B cell (primary cell): ENCODE measurements at regions not wholly inside any gene's neighbourhood (a gene's known extent, or its start where the extent isn't known, plus 50 kb on each side); places are given as distances from the start of the nearest gene placed in this dataset.

Experiments
- ATAC-seq: fragments of 200-7000 bp; cut with Tn5 transposase; one replicate; pipeline ENCODE4 v1.10.0; 2021; ENCODE audit warnings: low read depth, mild to moderate bottlenecking, moderate number of reproducible peaks, moderate library complexity
- CTCF ChIA-PET: fragments of 350-600 bp; sonication (Branson Sonifier 250); formaldehyde crosslinking; loops from one replicate; lab custom pipeline; 2021; ENCODE audit warnings: antibody characterized with exemption, inconsistent platforms; lab: Charles Lee
- POLR2A ChIA-PET: fragments of 350-600 bp; sonication (Branson Sonifier 250); formaldehyde crosslinking; loops from one replicate; lab custom pipeline; 2021; ENCODE audit warnings: antibody characterized with exemption; lab: Charles Lee
- DNase-seq: peaks from one replicate; pipeline ENCODE4 v3.0.0; 2013
- H2AFZ ChIP-seq: 2 replicates; pipeline ENCODE4 v1.6.1; 2012; ENCODE audit warnings: mild to moderate bottlenecking, low read depth, low read length; ENCODE audit not compliant: insufficient read depth, poor library complexity, severe bottlenecking
- H3K27ac ChIP-seq, 2 donors: 1 replicate in 1 of 2; 2 replicates in 1 of 2; pipeline ENCODE4 v1.5.1; 2012 to 2013; ENCODE audit warnings: low read length in 2 of 2, mild to moderate bottlenecking in 2 of 2, moderate library complexity in 1 of 2
- H3K27me3 ChIP-seq, 4 experiments: fragments of 200-600 bp in 1 of 4; sonication (generic) in 1 of 4; replicated peaks in 1 of 4; 1 replicate in 2 of 4; 2 replicates in 2 of 4; pipeline versions ENCODE4 v1.6.1 to v1.7.0; 2013 to 2016; ENCODE audit warnings: low read length in 3 of 4, mild to moderate bottlenecking in 2 of 4, mixed read lengths in 1 of 4, moderate library complexity in 1 of 4; ENCODE audit not compliant: insufficient read depth in 4 of 4, control insufficient read depth in 3 of 4; ENCODE audit errors: control extremely low read depth in 1 of 4
- H3K36me3 ChIP-seq, 2 experiments: replicated peaks in 1 of 2; 1 replicate in 1 of 2; 2 replicates in 1 of 2; pipeline versions ENCODE4 v1.6.1 to v1.7.1; 2013; ENCODE audit warnings: low read length in 1 of 2; ENCODE audit not compliant: insufficient read depth in 2 of 2, control insufficient read depth in 1 of 2; ENCODE audit errors: control extremely low read depth in 1 of 2, extremely low read depth in 1 of 2
- H3K4me1 ChIP-seq, 2 donors: fragments of 200-600 bp in 1 of 2; sonication (generic) in 1 of 2; 1 replicate in 1 of 2; 2 replicates in 1 of 2; pipeline versions ENCODE4 v1.5.1 to v1.6.1; 2013 to 2017; ENCODE audit warnings: low read length in 2 of 2; ENCODE audit not compliant: control insufficient read depth in 2 of 2, insufficient read depth in 2 of 2
- H3K4me2 ChIP-seq: replicated peaks from 2 replicates; pipeline ENCODE3; 2012; ENCODE audit warnings: mild to moderate bottlenecking, low read depth, low read length; ENCODE audit not compliant: poor library complexity, severe bottlenecking
- H3K4me3 ChIP-seq, 5 experiments: fragments of 200-600 bp in 1 of 5; sonication (generic) in 1 of 5; 1 replicate in 3 of 5; 2 replicates in 2 of 5; pipeline versions ENCODE4 v1.5.1 to v1.7.0; 2011 to 2016; ENCODE audit warnings: low read length in 4 of 5, mild to moderate bottlenecking in 4 of 5, low read depth in 2 of 5, control low read depth in 1 of 5, moderate library complexity in 1 of 5; ENCODE audit not compliant: insufficient read depth in 1 of 5; ENCODE audit errors: control extremely low read depth in 1 of 5, extremely low read depth in 1 of 5
- H3K79me2 ChIP-seq: fragments of 200-600 bp; sonication (generic); one replicate; pipeline ENCODE4 v1.6.0; 2016; ENCODE audit warnings: low read length; ENCODE audit not compliant: control insufficient read depth, insufficient read depth
- H3K9ac ChIP-seq: fragments of 200-600 bp; sonication (generic); 2 replicates; pipeline ENCODE4 v1.6.1; 2017; ENCODE audit warnings: mild to moderate bottlenecking, low read length, moderate library complexity
- H3K9me3 ChIP-seq, 3 donors: one replicate each; pipeline versions ENCODE4 v1.6.1 to v1.7.1; 2013; ENCODE audit warnings: low read length in 2 of 3; ENCODE audit not compliant: control insufficient read depth in 2 of 3, insufficient read depth in 1 of 3; ENCODE audit errors: control extremely low read depth in 1 of 3
- H4K20me1 ChIP-seq: 2 replicates; pipeline ENCODE4 v1.6.0; 2012; ENCODE audit warnings: mild to moderate bottlenecking, low read length; ENCODE audit not compliant: insufficient read depth, control insufficient read depth, poor library complexity, severe bottlenecking
- H3K27ac Mint-ChIP-seq: one replicate; pipeline ENCODE4 v1.8.0; 2021; ENCODE audit warnings: mixed read lengths
- H3K27me3 Mint-ChIP-seq: one replicate; pipeline ENCODE4 v1.8.0; 2021; ENCODE audit warnings: mixed read lengths
- H3K4me1 Mint-ChIP-seq: one replicate; pipeline ENCODE4 v1.8.0; 2021; ENCODE audit warnings: mixed read lengths
- H3K4me3 Mint-ChIP-seq: one replicate; pipeline ENCODE4 v1.8.0; 2021; ENCODE audit warnings: mixed read lengths
- H3K9me3 Mint-ChIP-seq: one replicate; pipeline ENCODE4 v1.8.0; 2022; ENCODE audit warnings: mixed read lengths; ENCODE audit not compliant: insufficient read depth
- EZH2 ChIP-seq: IDR thresholded peaks from 2 replicates; pipeline ENCODE4 v1.6.1; 2012; ENCODE audit warnings: borderline replicate concordance, low read depth, mild to moderate bottlenecking, moderate library complexity, low read length; ENCODE audit not compliant: insufficient read depth, poor library complexity, severe bottlenecking
- WGBS: methylation state at CpG from one replicate; pipeline ENCODE4 v1.1.5; 2013; ENCODE audit warnings: missing lambda C conversion rate; ENCODE audit not compliant: insufficient coverage; 5-methylcytosine and 5-hydroxymethylcytosine counted together
- intact Hi-C: fragments of 100-400 bp; cut with micrococcal nuclease; formaldehyde crosslinking; loops from one replicate; pipeline ENCODE4 v1.10.0; 2022
- TF ChIP-seq, protein P1 (sequence below): fragments of 200-600 bp; IDR thresholded peaks from one replicate; pipeline ENCODE4 v1.8.0; 2022; ENCODE audit warnings: antibody characterized with exemption, mild to moderate bottlenecking

DNA sequence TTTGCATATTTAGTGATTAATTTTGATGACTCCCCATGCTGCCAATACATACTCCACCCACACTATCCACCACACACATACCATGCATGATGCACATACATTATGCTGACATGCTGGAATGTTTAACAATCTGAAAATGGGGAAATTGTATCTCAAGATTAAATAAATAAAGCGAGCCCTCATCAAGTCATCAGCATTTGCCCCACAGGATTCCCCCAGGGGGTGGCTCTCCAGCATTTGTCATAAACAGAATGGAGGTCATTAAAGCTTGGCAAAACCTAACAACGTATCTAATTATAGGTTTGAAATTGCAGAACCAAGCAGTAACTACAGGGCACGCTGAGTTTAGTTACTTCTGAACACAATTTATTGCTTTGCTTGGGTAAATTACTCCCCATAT lies 141.2 kb upstream of the TACR1 start:
- ATAC-seq (no peak), DNase-seq (no peak)
- no peaks in the 10 kb centered on the region for H3K9me3 Mint-ChIP-seq
- Histone ChIP-seq H3K4me1 (no peaks in the 10 kb centered on the region), H3K4me2 (no peak overlapping the region), H2AFZ (no peak overlapping the region), H3K79me2 (no peaks in the 10 kb centered on the region), H3K27ac (no peak overlapping the region), H3K4me3 (no peak overlapping the region), H4K20me1 (no peaks in the 10 kb centered on the region), H3K9ac (no peak overlapping the region), H3K27me3 (no peaks in the 10 kb centered on the region), H3K9me3 (no peaks in the 10 kb centered on the region), H3K36me3 (no peaks in the 10 kb centered on the region)
- no peak overlapping the region for H3K27ac Mint-ChIP-seq
- CTCF ChIA-PET: no interaction called here
- 60% methylated on average over 1 of the region's 3 CpGs for WGBS
- no peak overlapping the region for H3K4me3 Mint-ChIP-seq
- POLR2A ChIA-PET: no interaction called here
- no peaks in the 10 kb centered on the region for H3K27me3 Mint-ChIP-seq
- intact Hi-C loops: no loop called here
- peaks cover 19% of the 10 kb centered on the region for H3K4me1 Mint-ChIP-seq
- no peak for TF ChIP-seq EZH2
- TF ChIP-seq, protein P1, sequence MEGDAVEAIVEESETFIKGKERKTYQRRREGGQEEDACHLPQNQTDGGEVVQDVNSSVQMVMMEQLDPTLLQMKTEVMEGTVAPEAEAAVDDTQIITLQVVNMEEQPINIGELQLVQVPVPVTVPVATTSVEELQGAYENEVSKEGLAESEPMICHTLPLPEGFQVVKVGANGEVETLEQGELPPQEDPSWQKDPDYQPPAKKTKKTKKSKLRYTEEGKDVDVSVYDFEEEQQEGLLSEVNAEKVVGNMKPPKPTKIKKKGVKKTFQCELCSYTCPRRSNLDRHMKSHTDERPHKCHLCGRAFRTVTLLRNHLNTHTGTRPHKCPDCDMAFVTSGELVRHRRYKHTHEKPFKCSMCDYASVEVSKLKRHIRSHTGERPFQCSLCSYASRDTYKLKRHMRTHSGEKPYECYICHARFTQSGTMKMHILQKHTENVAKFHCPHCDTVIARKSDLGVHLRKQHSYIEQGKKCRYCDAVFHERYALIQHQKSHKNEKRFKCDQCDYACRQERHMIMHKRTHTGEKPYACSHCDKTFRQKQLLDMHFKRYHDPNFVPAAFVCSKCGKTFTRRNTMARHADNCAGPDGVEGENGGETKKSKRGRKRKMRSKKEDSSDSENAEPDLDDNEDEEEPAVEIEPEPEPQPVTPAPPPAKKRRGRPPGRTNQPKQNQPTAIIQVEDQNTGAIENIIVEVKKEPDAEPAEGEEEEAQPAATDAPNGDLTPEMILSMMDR: no peak

DNA sequence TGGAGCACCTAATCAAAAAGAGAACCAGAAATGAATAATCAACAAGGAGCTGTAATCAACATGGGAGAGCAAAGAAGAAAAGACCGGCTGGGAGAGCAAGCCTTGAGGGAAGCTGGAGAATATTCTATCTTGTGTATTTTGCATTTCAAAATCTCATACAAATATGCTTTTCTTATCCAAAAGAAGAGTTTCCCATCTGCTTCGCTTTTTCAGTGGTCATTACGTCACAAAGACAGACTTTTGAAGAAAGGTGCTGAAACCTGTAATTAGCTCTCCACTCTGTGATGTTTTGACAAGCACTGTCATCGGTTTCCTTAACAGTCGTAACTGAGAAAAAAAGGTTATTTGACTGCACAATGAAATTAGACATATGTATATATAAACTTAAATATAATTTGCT lies 139.1 kb upstream of the TACR1 start:
- H3K9me3 Mint-ChIP-seq: no peaks in the 10 kb centered on the region
- H3K4me1 Mint-ChIP-seq: peaks cover 15% of the 10 kb centered on the region
- CTCF ChIA-PET: no interaction called here

More for the DNA sequence above, 139.1 kb upstream of the TACR1 start:
- no peak for ATAC-seq
- H3K36me3 ChIP-seq: no peaks in the 10 kb centered on the region
- H3K27ac Mint-ChIP-seq: no peak overlapping the region
- no peaks in the 10 kb centered on the region for H3K27me3 Mint-ChIP-seq
- no peaks in the 10 kb centered on the region for H3K4me1 ChIP-seq
- H3K4me3 Mint-ChIP-seq: no peak overlapping the region
- no peaks in the 10 kb centered on the region for H3K79me2 ChIP-seq
- DNase-seq: no peak
- H3K4me2 ChIP-seq: no peak overlapping the region
- no peaks in the 10 kb centered on the region for H3K27me3 ChIP-seq
- H3K4me3 ChIP-seq: no peak overlapping the region
- TF ChIP-seq EZH2: no peak
- TF ChIP-seq, protein P1: no peak
- no peaks in the 10 kb centered on the region for H3K9me3 ChIP-seq
- H4K20me1 ChIP-seq: peaks cover 3% of the 10 kb centered on the region
- POLR2A ChIA-PET: no interaction called here
- no peak overlapping the region for H3K9ac ChIP-seq
- H2AFZ ChIP-seq: no peak overlapping the region
- no peak overlapping the region for H3K27ac ChIP-seq
- intact Hi-C loops: no loop called here
- WGBS: 100% methylated on average over 1 of the region's 5 CpGs
